GM23338 (cell line): ENCODE measurements at regions not wholly inside any gene's neighbourhood (a gene's known extent, or its start where the extent isn't known, plus 50 kb on each side); places are given as distances from the start of the nearest gene placed in this dataset.

ENCODE experiments used
- ATAC-seq: fragments of 200-7000 bp; cut with Tn5 transposase; 3 replicates; pipeline ENCODE4 v1.9.1; 2020
- DNase-seq: peaks from one replicate; pipeline ENCODE4 v3.0.0-alpha.2; 2015; ENCODE audit warnings: low spot score
- H2AFZ ChIP-seq: fragments of 200-600 bp; sonication (generic); 2 replicates; pipeline ENCODE4 v1.8.0; 2016; ENCODE audit warnings: antibody characterized with exemption, mild to moderate bottlenecking, moderate library complexity
- H3F3A ChIP-seq: fragments of 200-600 bp; sonication (generic); replicated peaks from 2 replicates; pipeline ENCODE4 v1.8.0; 2017; ENCODE audit warnings: antibody characterized with exemption, mixed run types, low read depth
- H3K27ac ChIP-seq: fragments of 200-600 bp; sonication (generic); 2 replicates; pipeline ENCODE4 v1.6.1; 2016; ENCODE audit warnings: low read depth
- H3K27me3 ChIP-seq: fragments of 200-600 bp; sonication (generic); 2 replicates; pipeline ENCODE4 v1.8.0; 2016; ENCODE audit warnings: mild to moderate bottlenecking, mixed run types, moderate library complexity; ENCODE audit not compliant: insufficient read depth
- H3K36me3 ChIP-seq: fragments of 200-600 bp; sonication (generic); 2 replicates; pipeline ENCODE4 v1.8.0; 2016; ENCODE audit warnings: mild to moderate bottlenecking; ENCODE audit not compliant: insufficient read depth
- H3K4me1 ChIP-seq: fragments of 200-600 bp; sonication (generic); 2 replicates; pipeline ENCODE4 v1.8.0; 2016; ENCODE audit warnings: mild to moderate bottlenecking, moderate library complexity; ENCODE audit not compliant: insufficient read depth
- H3K4me2 ChIP-seq: fragments of 200-600 bp; sonication (generic); 2 replicates; pipeline ENCODE4 v1.7.1; 2017; ENCODE audit warnings: mixed run types
- H3K4me3 ChIP-seq: fragments of 200-600 bp; sonication (generic); 2 replicates; pipeline ENCODE4 v1.6.1; 2016; ENCODE audit warnings: mixed run types
- H3K79me2 ChIP-seq: fragments of 200-600 bp; sonication (generic); replicated peaks from 2 replicates; pipeline ENCODE4 v1.8.0; 2017; ENCODE audit warnings: mild to moderate bottlenecking; ENCODE audit not compliant: insufficient read depth
- H3K9me2 ChIP-seq: fragments of 200-600 bp; sonication (generic); 2 replicates; pipeline ENCODE4 v1.8.0; 2017; ENCODE audit not compliant: insufficient read depth
- H4K20me1 ChIP-seq: fragments of 200-600 bp; sonication (generic); replicated peaks from 2 replicates; pipeline ENCODE4 v1.8.0; 2017; ENCODE audit warnings: mild to moderate bottlenecking; ENCODE audit not compliant: insufficient read depth
- H3K27ac Mint-ChIP-seq: 2 replicates; pipeline ENCODE4 v1.8.0; 2020; ENCODE audit warnings: inconsistent platforms, mild to moderate bottlenecking, moderate library complexity, mixed read lengths
- H3K27me3 Mint-ChIP-seq: 3 replicates; pipeline ENCODE4 v1.8.0; 2022; ENCODE audit warnings: low read depth, mild to moderate bottlenecking, moderate library complexity, mixed read lengths, inconsistent platforms; ENCODE audit not compliant: insufficient read depth, poor library complexity
- H3K36me3 Mint-ChIP-seq: 3 replicates; pipeline ENCODE4 v1.8.0; 2021; ENCODE audit warnings: low read depth, mild to moderate bottlenecking, inconsistent platforms, moderate library complexity, mixed read lengths
- H3K4me1 Mint-ChIP-seq: 3 replicates; pipeline ENCODE4 v1.8.0; 2020; ENCODE audit warnings: mild to moderate bottlenecking, inconsistent platforms, mixed read lengths
- H3K4me3 Mint-ChIP-seq: 3 replicates; pipeline ENCODE4 v1.8.0; 2021; ENCODE audit warnings: moderate library complexity, mild to moderate bottlenecking, inconsistent platforms, mixed read lengths
- H3K9me3 Mint-ChIP-seq: 3 replicates; pipeline ENCODE4 v1.8.0; 2020; ENCODE audit warnings: moderate library complexity, mild to moderate bottlenecking, inconsistent platforms, mixed read lengths
- CREB1 ChIP-seq: fragments of 250-450 bp; sonication (Bioruptor Pico); IDR thresholded peaks from 2 replicates; pipeline ENCODE4 v1.5.0; 2020; ENCODE audit warnings: low read depth, mild to moderate bottlenecking, moderate library complexity
- CTCF ChIP-seq, 2 experiments: fragments of 200-600 bp in 1 of 2; sonication (generic) in 1 of 2; conservative IDR thresholded peaks; 2 replicates each; pipeline versions ENCODE4 v1.5.1 to v1.6.1; 2016 to 2017; ENCODE audit warnings: antibody characterized with exemption in 2 of 2, low read depth in 2 of 2, mild to moderate bottlenecking in 2 of 2, moderate library complexity in 1 of 2
- ETS1 ChIP-seq: IDR thresholded peaks from 2 replicates; pipeline ENCODE4 v1.6.1; 2016; ENCODE audit warnings: antibody characterized with exemption
- EZH2 ChIP-seq: fragments of 200-600 bp; sonication (generic); IDR thresholded peaks from one replicate; pipeline ENCODE4 v1.8.0; 2017; ENCODE audit warnings: antibody characterized with exemption, mild to moderate bottlenecking, low read depth; ENCODE audit not compliant: unreplicated experiment
- EZH2phosphoT487 ChIP-seq: fragments of 200-600 bp; sonication (generic); IDR thresholded peaks from one replicate; pipeline ENCODE4 v1.8.1; 2018; ENCODE audit warnings: antibody characterized with exemption; ENCODE audit not compliant: unreplicated experiment
- JUNB ChIP-seq: IDR thresholded peaks from one replicate; pipeline ENCODE4 v1.6.1; 2016; ENCODE audit warnings: antibody characterized with exemption; ENCODE audit not compliant: unreplicated experiment
- NANOG ChIP-seq: IDR thresholded peaks from 2 replicates; pipeline ENCODE4 v1.6.1; 2016; ENCODE audit warnings: antibody characterized with exemption, borderline replicate concordance
- POLR2AphosphoS5 ChIP-seq: IDR thresholded peaks from 2 replicates; pipeline ENCODE4 v1.6.1; 2016; ENCODE audit warnings: antibody characterized with exemption, low read depth
- REST ChIP-seq: IDR thresholded peaks from one replicate; pipeline ENCODE4 v1.6.1; 2018; ENCODE audit warnings: antibody characterized with exemption; ENCODE audit not compliant: unreplicated experiment
- STAT1 ChIP-seq: IDR thresholded peaks from one replicate; pipeline ENCODE4 v1.6.1; 2016; ENCODE audit warnings: antibody characterized with exemption; ENCODE audit not compliant: unreplicated experiment
- ZNF114 ChIP-seq: fragments of 250-450 bp; sonication (Bioruptor Pico); IDR thresholded peaks from 2 replicates; pipeline ENCODE4 v1.5.0; 2020; ENCODE audit warnings: mild to moderate bottlenecking, moderate library complexity
- ZNF331 ChIP-seq: fragments of 250-450 bp; sonication (Bioruptor Pico); IDR thresholded peaks from 2 replicates; pipeline ENCODE4 v1.5.0; 2020; ENCODE audit warnings: low read depth, mild to moderate bottlenecking, moderate library complexity
- ZNF462 ChIP-seq: fragments of 250-450 bp; sonication (Bioruptor Pico); IDR thresholded peaks from 2 replicates; pipeline ENCODE4 v1.5.0; 2020; ENCODE audit warnings: mild to moderate bottlenecking, moderate library complexity

GRCh38 chr12:28938581-28939235, 210.4 kb upstream of the FAR2 start:
- Histone ChIP-seq H3K4me2 (no peak overlapping the region), H2AFZ (peak overlapping the region; percentile 38; the same call in 1 of the 2 replicates), H3F3A (no peaks in the 10 kb centered on the region), H3K4me1 (no peaks in the 10 kb centered on the region), H3K36me3 (no peaks in the 10 kb centered on the region), H3K27me3 (no peaks in the 10 kb centered on the region), H3K27ac (no peak overlapping the region), H3K9me2 (peaks cover 4% of the 10 kb centered on the region; the same call in 1 of the 2 replicates), H3K4me3 (no peak overlapping the region), H4K20me1 (no peaks in the 10 kb centered on the region), H3K79me2 (no peaks in the 10 kb centered on the region)
- Mint-ChIP-seq H3K9me3 (no peaks in the 10 kb centered on the region), H3K27ac (peak overlapping the region; percentile 61; the same call in 1 of the 2 replicates), H3K36me3 (no peaks in the 10 kb centered on the region), H3K27me3 (peaks cover 3% of the 10 kb centered on the region), H3K4me3 (no peak overlapping the region), H3K4me1 (peaks cover 15% of the 10 kb centered on the region)
- TF ChIP-seq CTCF (conservative IDR thresholded peaks at IDR 0.05; ENCODE audit: low read depth in 2 of 2) (no peak), ZNF114 (CRISPR knock-in tag) (no peak), JUNB (no peak), CREB1 (CRISPR knock-in tag) (no peak), ZNF331 (CRISPR knock-in tag) (no peak), ETS1 (no peak), EZH2 (no peak), NANOG (no peak), ZNF462 (CRISPR knock-in tag) (no peak), POLR2AphosphoS5 (no peak), REST (no peak), EZH2phosphoT487 (no peak), STAT1 (no peak)
- DNase-seq = no peak
- ATAC-seq = no peak
